PC-3 (cell line): ENCODE measurements at regions not wholly inside any gene's neighbourhood (a gene's known extent, or its start where the extent isn't known, plus 50 kb on each side); places are given as distances from the start of the nearest gene placed in this dataset.

Experiments
- ATAC-seq: fragments of 200-7000 bp; cut with Tn5 transposase; 2 replicates; pipeline ENCODE4 v1.9.1; 2020; ENCODE audit warnings: mild to moderate bottlenecking, moderate library complexity
- BruUV-seq: library from RNA; stranded (reverse); fragments of 400-500 nt; replicated peaks from 2 replicates; lab custom pipeline; 2021; lab: Mats Ljungman, UMichigan
- CTCF ChIA-PET: fragments of 300-600 bp; sonication (Branson Sonifier 250); formaldehyde crosslinking; loops from one replicate; lab custom pipeline; 2022; ENCODE audit warnings: antibody characterized with exemption; lab: Charles Lee
- POLR2A ChIA-PET: fragments of 300-600 bp; sonication (Branson Sonifier 250); formaldehyde crosslinking; loops from one replicate; lab custom pipeline; 2022; ENCODE audit warnings: antibody characterized with exemption; ENCODE audit not compliant: unreplicated experiment; lab: Charles Lee
- DNase-seq: peaks from one replicate; pipeline ENCODE4 v3.0.0-alpha.2; 2015
- H2AFZ ChIP-seq: fragments of 300-600 bp; sonication (generic); 2 replicates; pipeline ENCODE4 v1.6.0; 2016; ENCODE audit warnings: antibody characterized with exemption, low read length
- H3F3A ChIP-seq: fragments of 300-600 bp; sonication (generic); one replicate; pipeline ENCODE4 v1.6.0; 2017; ENCODE audit warnings: antibody characterized with exemption, low read length, control low read depth, mild to moderate bottlenecking; ENCODE audit not compliant: unreplicated experiment
- H3K27ac ChIP-seq: fragments of 300-600 bp; sonication (generic); 2 replicates; pipeline ENCODE4 v1.5.1; 2016; ENCODE audit warnings: mild to moderate bottlenecking, low read length
- H3K27me3 ChIP-seq: fragments of 300-600 bp; sonication (generic); 2 replicates; pipeline ENCODE4 v1.6.1; 2016; ENCODE audit warnings: low read length, mixed read lengths
- H3K36me3 ChIP-seq: fragments of 300-600 bp; sonication (generic); 2 replicates; pipeline ENCODE4 v1.6.1; 2016; ENCODE audit warnings: low read depth, mixed run types, low read length, mixed read lengths
- H3K4me1 ChIP-seq: fragments of 300-600 bp; sonication (generic); 2 replicates; pipeline ENCODE4 v1.5.1; 2016; ENCODE audit warnings: low read length; ENCODE audit not compliant: insufficient read depth
- H3K4me2 ChIP-seq: fragments of 300-600 bp; sonication (generic); 2 replicates; pipeline ENCODE4 v1.6.0; 2016; ENCODE audit warnings: low read length
- H3K4me3 ChIP-seq: fragments of 300-600 bp; sonication (generic); 2 replicates; pipeline ENCODE4 v1.5.1; 2016; ENCODE audit warnings: mild to moderate bottlenecking, low read length, mixed read lengths
- H3K79me2 ChIP-seq: fragments of 300-600 bp; sonication (generic); 2 replicates; pipeline ENCODE4 v1.6.1; 2017; ENCODE audit warnings: low read length, mixed read lengths
- H3K9ac ChIP-seq: fragments of 300-600 bp; sonication (generic); 2 replicates; pipeline ENCODE4 v1.6.0; 2016; ENCODE audit warnings: mild to moderate bottlenecking, low read length
- H3K9me2 ChIP-seq: fragments of 300-600 bp; sonication (generic); replicated peaks from 2 replicates; pipeline ENCODE4 v1.6.1; 2016; ENCODE audit warnings: mixed run types, low read length, mixed read lengths
- H3K9me3 ChIP-seq: fragments of 300-600 bp; sonication (generic); 2 replicates; pipeline ENCODE4 v1.6.1; 2016; ENCODE audit warnings: low read length, mixed read lengths
- H4K20me1 ChIP-seq: fragments of 300-600 bp; sonication (generic); 2 replicates; pipeline ENCODE4 v1.6.1; 2016; ENCODE audit warnings: low read length, mixed read lengths
- EZH2 ChIP-seq: fragments of 300-600 bp; sonication (generic); IDR thresholded peaks from one replicate; pipeline ENCODE4 v1.6.1; 2017; ENCODE audit warnings: antibody characterized with exemption, mild to moderate bottlenecking, low read length; ENCODE audit not compliant: unreplicated experiment
- EZH2phosphoT487 ChIP-seq: fragments of 300-600 bp; sonication (generic); IDR thresholded peaks from 2 replicates; pipeline ENCODE4 v1.6.1; 2018; ENCODE audit warnings: mild to moderate bottlenecking, antibody characterized with exemption, low read length, borderline replicate concordance
- intact Hi-C: fragments of 100-400 bp; cut with micrococcal nuclease; formaldehyde crosslinking; loops from 2 replicates; pipeline ENCODE4 v1.9.0; 2023
- TF ChIP-seq, protein P1 (sequence below): fragments of 300-600 bp; sonication (generic); conservative IDR thresholded peaks from 2 replicates; pipeline ENCODE4 v1.5.1; 2017; ENCODE audit warnings: antibody characterized with exemption, low read depth, mild to moderate bottlenecking, low read length

DNA sequence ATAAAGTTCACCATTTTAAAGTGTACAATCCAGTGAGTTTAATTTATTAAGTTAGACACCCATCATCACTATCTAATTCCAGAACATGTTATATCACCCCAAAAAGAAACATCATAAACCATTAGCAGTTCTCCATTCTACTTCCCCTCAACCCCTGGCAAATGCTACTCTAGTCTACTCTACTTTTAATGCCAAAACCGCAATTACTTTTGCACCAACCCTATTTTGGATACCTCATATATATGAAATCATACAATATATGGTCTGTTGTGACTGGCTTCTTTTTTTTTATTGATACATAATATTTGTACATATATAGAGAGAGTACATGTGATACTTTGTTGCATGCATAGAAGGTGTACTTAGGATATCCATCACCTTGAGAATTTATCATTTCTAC, 190.5 kb upstream of the RARB start:
- H3K9ac ChIP-seq = no peak overlapping the region
- no peak overlapping the region for H3K4me2 ChIP-seq
- H3K4me3 ChIP-seq = no peak overlapping the region
- no peaks in the 10 kb centered on the region for H3F3A ChIP-seq
- H3K27me3 ChIP-seq = no peaks in the 10 kb centered on the region
- ChIA-PET CTCF (no interaction called here), POLR2A (no interaction called here)
- intact Hi-C loops = no loop called here
- no peak overlapping the region for H3K27ac ChIP-seq
- no peaks in the 10 kb centered on the region for H3K9me3 ChIP-seq
- no peaks in the 10 kb centered on the region for H3K9me2 ChIP-seq
- no peaks in the 10 kb centered on the region for H4K20me1 ChIP-seq
- ATAC-seq (no peak), DNase-seq (no peak)
- no peaks in the 10 kb centered on the region for H3K4me1 ChIP-seq
- no peaks in the 10 kb centered on the region for H3K79me2 ChIP-seq
- no peak overlapping the region for H2AFZ ChIP-seq
- BruUV-seq = no TSS peak
- no peaks in the 10 kb centered on the region for H3K36me3 ChIP-seq
- TF ChIP-seq EZH2 (no peak), EZH2phosphoT487 (no peak)
- TF ChIP-seq, protein P1, sequence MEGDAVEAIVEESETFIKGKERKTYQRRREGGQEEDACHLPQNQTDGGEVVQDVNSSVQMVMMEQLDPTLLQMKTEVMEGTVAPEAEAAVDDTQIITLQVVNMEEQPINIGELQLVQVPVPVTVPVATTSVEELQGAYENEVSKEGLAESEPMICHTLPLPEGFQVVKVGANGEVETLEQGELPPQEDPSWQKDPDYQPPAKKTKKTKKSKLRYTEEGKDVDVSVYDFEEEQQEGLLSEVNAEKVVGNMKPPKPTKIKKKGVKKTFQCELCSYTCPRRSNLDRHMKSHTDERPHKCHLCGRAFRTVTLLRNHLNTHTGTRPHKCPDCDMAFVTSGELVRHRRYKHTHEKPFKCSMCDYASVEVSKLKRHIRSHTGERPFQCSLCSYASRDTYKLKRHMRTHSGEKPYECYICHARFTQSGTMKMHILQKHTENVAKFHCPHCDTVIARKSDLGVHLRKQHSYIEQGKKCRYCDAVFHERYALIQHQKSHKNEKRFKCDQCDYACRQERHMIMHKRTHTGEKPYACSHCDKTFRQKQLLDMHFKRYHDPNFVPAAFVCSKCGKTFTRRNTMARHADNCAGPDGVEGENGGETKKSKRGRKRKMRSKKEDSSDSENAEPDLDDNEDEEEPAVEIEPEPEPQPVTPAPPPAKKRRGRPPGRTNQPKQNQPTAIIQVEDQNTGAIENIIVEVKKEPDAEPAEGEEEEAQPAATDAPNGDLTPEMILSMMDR = no peak

DNA sequence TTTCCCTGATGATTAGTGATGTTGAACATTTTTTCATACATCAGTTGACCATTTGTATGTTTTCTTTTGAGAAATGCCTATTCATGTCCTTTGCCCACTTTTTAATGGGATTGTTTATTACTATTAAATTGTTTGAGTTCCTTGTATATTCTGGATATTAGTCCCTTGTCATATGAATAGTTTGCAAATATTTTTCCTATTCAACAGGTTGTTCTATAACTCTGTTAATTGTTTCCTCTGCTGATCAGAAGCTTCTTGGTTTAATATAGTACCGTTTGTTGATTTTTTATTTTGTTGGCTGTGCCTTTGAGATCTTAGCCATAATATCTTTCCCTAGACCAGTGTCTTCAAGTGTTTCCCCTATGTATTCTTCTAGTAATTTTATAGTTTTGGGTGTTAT, 189.0 kb upstream of the RARB start:
- TF ChIP-seq EZH2phosphoT487 = no peak
- TF ChIP-seq EZH2 = no peak
- TF ChIP-seq, protein P1 = no peak
- POLR2A ChIA-PET = no interaction called here
- BruUV-seq = no TSS peak
- no peaks in the 10 kb centered on the region for H4K20me1 ChIP-seq
- H3K79me2 ChIP-seq = no peaks in the 10 kb centered on the region
- no peak overlapping the region for H3K9ac ChIP-seq
- no peaks in the 10 kb centered on the region for H3K9me3 ChIP-seq
- intact Hi-C loops = no loop called here
- no peaks in the 10 kb centered on the region for H3F3A ChIP-seq
- no peak overlapping the region for H3K27ac ChIP-seq
- no peak overlapping the region for H2AFZ ChIP-seq
- CTCF ChIA-PET = no interaction called here
- H3K36me3 ChIP-seq = no peaks in the 10 kb centered on the region
- DNase-seq (no peak), ATAC-seq (no peak)
- H3K4me3 ChIP-seq = no peak overlapping the region
- H3K27me3 ChIP-seq = no peaks in the 10 kb centered on the region
- no peaks in the 10 kb centered on the region for H3K9me2 ChIP-seq
- no peak overlapping the region for H3K4me2 ChIP-seq
- no peaks in the 10 kb centered on the region for H3K4me1 ChIP-seq

DNA sequence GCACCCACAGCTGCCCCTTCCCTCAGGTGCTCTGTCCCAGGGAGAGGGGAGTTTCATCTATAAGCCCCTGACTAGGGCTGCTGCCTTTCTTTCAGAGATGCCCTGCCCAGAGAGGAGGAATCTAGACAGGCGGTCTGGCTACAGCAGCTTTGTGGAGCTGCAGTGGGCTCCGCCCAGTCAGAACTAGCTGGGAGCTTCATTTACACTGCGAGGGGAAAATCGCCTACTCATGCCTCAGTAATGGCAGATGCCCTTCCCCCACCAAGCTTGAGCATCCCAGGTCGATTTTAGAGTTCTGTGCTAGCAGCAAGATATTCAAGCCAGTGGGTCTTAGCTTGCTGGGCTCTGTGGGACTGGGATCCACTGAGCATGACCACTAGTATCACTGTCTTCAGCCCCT, 181.2 kb upstream of the RARB start:
- Histone ChIP-seq H3F3A (no peaks in the 10 kb centered on the region), H3K9me2 (no peaks in the 10 kb centered on the region), H3K9me3 (peaks cover 6% of the 10 kb centered on the region; the same call in 1 of the 2 replicates), H3K4me1 (no peaks in the 10 kb centered on the region), H3K27me3 (no peaks in the 10 kb centered on the region), H3K36me3 (no peaks in the 10 kb centered on the region), H4K20me1 (no peaks in the 10 kb centered on the region), H3K4me3 (no peak overlapping the region), H3K27ac (no peak overlapping the region), H3K79me2 (no peaks in the 10 kb centered on the region), H3K9ac (no peak overlapping the region), H3K4me2 (no peak overlapping the region), H2AFZ (no peak overlapping the region)
- ATAC-seq (no peak), DNase-seq (no peak)
- CTCF ChIA-PET = no interaction called here
- POLR2A ChIA-PET = no interaction called here
- TF ChIP-seq EZH2phosphoT487 (no peak), EZH2 (no peak)
- TF ChIP-seq, protein P1 = no peak
- intact Hi-C loops = no loop called here
- no TSS peak for BruUV-seq
